ENCODE measurements at regions not wholly inside any gene's neighbourhood (a gene's known extent, or its start where the extent isn't known, plus 50 kb on each side); places are given as distances from the start of the nearest gene placed in this dataset.
"Not testable (repeated sequence)": the region's sequence is repeated elsewhere in the genome, so short reads cannot be mapped to it uniquely, and the experiment has no call there.

DNA sequence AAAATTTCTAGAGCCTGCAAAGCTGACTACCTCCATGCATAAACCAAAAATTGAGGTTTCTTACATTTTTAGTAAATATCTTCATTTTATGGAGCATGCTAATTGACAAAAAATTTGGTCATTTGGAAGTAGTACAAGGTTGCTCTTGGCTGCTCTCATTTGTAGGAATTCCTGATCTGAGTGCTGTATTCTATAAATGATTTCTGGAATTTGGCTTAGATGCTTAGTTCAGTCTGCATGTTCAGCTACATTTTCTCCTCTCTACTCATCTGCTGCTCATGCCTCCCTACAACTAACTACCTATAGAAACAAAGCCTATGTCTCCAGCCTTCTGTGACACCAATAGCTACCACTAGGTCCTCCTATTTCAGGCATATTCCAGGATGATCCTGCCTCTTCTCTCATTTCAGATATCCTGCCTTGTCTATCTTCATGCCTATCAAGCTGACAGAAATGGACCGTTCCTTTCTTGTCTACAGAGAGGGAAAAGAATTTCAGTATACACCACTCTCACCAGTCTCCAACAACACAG lies 901.1 kb downstream of the TBL1XR1 start:
- DNase-seq, result no peak

DNA sequence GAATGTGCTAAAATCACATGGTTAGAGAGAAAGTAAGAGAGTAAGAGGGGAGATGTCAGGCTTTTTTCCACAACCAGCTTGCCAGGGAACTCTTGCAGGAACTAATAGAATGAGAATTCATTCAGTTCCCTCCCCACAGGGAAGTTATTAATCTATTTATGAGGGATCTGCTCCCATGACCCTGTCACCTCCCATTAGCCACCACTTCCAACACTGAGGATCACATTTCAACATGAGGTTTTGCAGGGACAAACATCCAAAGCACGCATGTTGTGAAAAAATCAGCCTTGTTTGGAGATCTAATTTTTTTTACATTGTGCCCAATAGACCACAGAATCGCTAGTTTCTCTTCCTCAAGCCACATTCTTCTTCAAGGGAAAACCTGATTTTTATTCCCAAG lies 904.0 kb downstream of the TBL1XR1 start:
- no peak for DNase-seq

DNA sequence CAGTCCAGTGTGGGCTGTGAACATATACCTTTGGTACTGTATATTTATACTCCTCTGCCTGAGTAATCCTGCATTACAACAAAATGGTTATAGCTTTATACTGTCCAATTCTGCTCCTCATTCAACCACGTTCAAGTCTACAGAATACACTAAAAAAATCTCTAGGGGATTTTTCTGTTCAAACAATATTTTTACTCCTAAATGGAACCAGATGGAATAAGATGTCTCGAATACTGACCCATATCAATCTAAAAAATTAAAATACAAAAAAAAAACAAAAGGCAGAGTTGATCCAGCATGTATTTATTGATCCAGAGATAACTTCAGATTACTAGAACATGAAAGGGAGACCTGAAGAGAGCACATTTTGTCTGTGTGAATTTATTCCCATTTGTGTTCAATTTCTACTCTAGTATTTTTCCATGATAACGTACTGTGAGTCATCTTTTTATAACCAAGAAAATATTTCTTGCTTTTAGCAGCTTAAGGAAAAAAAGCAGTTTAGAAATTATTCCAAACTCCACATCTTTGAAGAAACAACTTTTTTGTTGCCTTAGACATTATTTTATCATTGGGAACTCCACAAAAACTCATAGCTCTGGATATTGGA lies 910.7 kb downstream of the TBL1XR1 start:
- DNase-seq, result no peak

DNA sequence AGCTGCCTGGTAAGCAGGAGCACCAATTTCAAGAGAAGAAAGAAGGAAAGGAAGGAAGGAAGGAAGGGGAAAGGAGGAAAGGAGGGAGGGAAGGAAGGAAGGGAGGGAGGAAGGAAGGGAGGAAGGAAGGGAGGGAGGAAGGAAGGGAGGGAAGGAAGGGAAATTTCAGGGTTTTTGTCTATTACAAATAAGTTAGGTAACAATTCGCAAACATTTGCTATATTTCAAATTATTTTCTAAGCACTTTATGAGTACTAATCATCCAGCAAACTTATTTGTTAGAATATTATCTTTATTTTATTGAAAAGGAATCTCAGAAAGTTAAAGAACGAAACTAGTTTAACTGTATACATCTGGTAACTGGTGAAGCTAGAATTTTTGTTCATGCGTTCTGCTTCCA lies 921.7 kb downstream of the TBL1XR1 start:
- DNase-seq, result no peak

DNA sequence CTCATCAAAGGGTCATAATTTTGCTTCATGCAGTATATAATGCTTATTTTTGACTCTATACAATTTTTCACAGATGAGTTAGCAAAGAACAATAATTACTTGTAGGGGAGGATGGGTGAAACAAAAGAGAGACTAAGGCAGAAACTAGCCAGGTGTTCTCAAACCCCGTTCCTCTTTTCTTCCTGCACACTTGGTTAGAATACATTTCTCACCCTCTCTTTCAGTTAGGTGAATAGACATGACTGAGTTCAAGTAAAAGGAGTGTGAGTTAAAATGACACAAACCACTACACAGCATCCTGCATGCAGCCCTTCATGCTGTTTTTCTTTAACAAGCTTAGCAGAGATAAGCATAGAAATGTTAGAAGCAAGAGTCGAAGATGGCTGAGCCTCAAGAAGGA lies 922.2 kb downstream of the TBL1XR1 start:
- no peak for DNase-seq

DNA sequence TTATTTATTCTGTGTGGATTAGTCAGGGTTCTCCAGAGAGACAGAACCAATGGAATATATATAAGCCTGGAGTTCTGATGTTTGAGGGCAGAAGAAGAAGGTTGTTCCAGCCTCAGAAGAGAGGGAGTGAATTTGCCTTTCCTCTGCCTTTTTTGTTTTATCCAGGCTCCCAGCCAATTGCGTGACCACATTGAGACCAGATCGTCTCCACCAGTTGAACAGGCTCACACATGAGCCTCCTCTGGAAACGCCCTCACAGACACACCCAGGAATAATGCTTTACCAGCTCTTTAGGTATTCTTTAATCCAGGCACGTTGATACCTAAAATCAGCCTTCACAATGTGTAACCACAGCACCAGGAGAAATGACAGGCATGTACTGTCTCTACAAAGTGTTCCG lies 923.1 kb downstream of the TBL1XR1 start:
- DNase-seq, result no peak

DNA sequence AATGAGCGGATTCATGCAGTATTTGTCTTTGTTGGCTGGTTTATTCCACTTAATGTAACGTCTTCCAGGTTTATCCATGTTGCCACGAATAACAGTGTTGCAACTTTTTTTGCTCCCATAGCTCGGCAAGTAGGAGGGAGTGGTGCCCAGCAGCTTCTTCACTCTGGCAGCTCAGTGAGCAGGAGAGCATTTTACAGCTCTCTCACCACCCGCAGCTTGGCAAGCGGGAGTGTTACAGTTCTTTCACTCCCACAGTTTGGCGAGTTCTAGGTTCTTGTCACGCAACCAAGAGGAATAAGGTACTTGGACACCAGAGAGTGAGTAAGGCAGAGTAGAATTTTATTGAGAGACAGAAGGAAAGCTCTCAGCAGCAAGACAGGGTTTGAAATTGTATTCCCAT lies 935.2 kb downstream of the TBL1XR1 start:
- DNase-seq, result no peak

DNA sequence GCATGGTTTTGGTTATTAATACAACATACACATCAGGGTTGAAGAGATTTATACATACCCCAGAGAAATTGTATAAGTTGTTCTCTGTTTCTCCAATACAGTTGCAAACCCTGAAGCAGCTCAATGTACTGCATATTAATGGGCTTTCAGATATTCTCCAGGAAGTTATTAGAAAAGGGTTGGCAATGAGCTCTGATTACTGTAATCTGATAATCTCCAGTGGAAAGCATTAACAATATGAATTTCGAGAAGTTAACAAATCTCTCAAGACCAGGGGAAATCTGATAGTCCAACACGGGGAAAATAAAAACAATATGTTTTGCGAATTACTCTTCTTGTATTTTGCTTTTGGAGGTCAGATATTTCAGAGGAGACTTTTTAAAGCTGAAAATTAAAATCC lies 950.1 kb downstream of the TBL1XR1 start:
- DNase-seq, result no peak

DNA sequence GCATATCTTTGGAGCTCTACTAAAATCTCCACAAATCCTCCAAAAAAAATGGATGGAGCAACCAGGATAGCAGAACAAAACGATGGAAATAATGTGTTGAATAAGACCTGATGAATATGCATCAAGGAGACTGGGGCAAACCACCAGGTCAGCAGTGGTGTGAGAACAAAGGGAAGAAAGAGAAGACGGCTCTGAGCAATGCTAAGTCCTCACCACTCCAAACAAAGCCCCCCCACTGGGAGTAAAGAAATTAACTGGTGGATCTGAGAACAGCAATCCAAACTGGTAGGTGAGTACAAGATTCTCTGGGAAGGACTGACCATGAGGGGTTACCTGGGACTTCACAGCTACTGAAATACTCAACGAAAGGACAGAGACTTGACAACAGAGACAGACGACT lies 977.3 kb downstream of the TBL1XR1 start:
- DNase-seq, result no peak

DNA sequence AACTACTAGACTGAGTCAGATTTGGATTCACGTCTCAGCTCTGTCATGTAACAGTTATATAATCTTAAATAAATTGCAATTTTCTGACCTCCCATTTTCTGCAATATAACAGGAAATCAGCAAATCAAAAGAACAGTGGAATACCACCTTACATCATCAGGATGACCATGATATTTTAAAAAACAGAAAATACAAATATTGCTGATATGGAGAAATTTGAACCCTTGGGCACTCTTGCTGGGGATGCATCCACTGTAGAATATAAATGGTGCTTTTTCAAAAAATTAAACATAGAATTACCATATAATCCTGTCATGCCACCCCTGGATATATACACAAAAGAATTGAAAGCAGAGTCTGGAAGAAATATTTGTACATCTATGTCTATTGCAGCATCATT lies 982.5 kb downstream of the TBL1XR1 start:
- DNase-seq, result no peak

DNA sequence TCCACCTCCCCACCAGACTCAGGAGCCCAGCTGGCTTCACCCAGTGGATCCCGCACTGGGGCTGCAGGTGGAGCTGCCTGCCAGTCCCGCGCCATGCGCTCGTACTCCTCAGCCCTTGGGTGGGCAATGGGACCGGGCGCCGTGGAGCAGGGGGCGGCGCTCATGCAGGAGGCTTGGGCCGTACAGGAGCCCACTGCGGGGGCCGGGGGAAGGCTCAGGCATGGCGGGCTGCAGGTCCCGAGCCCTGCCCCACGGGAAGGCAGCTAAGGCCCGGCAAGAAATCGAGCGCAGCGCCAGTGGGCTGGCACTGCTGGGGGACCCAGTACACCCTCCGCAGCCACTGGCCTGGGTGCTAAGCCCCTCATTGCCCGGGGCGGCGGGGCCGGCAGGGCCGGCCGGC lies 984.0 kb downstream of the TBL1XR1 start:
- DNase-seq, result not testable (repeated sequence)

DNA sequence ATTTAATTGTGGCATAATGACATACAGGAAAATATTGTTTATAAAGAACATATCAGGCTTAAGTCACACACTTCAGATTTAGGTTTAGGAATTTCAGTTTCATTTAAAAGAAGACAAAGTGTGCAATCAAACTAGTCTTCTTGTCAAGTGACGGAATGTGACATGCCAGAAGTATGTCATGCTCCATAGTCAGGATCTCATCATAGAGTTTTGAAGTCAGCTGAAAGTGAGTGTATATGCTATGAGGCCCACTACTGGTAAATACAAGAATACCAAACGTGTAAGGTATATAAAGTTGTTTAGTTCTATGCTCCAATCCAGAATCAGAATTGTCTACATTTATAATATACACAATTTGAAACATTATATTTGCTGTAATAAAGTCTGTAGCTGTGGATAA lies 988.4 kb downstream of the TBL1XR1 start:
- no peak for DNase-seq

DNA sequence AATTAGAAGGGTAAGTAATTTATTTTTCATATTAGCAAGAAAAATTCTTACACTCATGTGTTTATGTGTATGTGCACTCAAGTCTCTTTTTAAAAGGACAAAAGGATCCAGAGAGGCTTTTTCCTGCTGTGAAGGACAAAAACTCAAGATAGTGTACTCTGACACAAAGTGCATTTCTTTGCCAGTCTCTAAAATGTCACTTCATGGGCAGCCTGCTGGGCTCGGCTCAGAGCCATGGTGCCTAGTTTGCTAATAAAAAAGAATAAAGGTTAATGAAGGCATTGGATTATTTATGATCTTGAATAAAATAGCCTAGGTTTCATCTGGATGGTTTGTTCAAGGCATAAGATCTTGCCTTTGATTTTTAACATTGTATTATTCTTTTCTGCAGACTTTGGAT lies 989.0 kb downstream of the TBL1XR1 start:
- DNase-seq, result no peak

DNA sequence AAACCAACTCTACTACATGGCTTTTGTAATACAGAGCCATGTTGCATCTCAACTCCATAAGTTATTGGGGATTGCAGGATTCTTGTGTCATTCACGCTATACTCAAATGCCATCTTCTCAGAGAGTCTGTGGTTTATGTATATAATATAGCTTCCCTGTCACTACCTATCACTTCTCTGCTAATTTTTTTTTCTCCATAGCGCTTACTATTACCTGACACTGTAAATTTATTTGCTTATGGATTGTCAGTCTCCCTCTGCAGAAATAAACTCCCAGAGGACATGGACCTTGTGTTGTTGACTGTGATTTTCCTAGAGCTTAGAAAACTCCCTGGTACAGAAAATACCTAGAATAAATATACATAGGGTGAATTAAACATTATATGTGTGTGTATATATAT lies 990.5 kb downstream of the TBL1XR1 start:
- DNase-seq, result no peak

DNA sequence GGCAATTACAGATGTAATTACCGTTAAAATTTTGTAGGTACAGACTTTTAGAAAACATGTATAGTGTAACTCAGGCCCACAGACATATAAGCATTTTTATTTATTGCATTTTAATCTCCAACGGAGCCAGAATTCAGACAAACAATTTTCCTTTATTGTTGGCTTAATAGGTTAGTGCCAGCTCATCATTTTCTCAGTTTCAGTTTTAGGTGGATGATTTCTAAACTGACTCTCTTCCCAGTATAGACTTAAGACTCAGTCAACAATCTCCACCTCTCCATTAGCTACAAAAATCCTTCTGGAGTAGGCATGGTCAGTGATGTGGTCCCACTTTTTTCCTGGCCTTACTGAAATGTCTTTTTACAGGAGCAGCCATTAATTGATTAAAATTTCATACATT lies 994.6 kb downstream of the TBL1XR1 start:
- DNase-seq, result no peak

DNA sequence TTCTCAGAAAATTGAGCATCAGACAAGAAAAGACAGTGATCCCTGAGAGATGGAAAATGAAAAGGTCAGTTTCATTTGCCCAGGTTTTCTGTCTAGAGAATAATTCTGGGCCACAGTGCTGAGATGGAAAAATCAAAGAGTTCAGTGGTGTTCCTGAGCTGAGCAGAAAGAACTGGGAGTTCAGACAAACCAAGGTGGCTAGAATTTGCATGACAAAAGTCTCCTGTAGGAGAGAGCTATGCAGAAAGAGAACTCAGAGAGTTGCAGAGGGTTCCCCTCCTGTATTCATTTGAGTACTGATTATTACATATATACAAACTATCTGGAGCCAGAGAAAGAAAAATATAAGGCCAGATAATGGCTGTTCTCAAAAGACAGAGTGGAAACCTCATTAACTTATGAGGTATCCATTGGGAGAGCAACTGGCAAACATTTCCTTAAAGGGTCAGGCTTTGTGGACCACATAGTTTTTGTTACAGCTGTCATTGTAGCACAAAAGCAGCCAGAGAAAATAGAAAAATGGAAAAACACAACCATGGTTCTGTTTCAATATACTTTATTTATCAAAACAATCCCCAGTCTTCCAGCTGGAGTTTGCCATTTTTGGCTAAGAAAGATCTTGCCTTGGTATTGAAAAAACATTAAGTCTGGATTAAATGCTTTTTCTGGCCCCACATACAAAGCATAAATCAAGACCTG lies 1004.1 kb downstream of the TBL1XR1 start:
- DNase-seq, result no peak

DNA sequence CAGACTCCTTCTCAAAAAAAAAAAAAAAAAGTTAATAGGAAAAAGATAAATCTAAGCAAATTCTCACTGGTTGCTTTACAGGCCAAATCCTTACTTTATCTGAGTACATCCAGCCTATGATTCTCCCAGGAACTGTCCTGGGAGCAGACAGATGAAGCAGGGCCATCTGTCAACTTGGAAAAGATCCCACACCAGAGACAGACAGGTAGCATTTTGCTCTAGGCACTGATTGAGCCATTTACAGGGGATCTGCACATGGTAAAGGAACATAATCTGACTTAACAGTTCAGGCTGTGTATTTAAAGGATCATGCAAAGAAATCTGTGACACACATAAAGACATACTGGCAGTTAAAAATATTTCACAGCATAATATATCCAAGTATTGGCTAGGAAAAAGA lies 1006.5 kb downstream of the TBL1XR1 start:
- DNase-seq, result no peak

DNA sequence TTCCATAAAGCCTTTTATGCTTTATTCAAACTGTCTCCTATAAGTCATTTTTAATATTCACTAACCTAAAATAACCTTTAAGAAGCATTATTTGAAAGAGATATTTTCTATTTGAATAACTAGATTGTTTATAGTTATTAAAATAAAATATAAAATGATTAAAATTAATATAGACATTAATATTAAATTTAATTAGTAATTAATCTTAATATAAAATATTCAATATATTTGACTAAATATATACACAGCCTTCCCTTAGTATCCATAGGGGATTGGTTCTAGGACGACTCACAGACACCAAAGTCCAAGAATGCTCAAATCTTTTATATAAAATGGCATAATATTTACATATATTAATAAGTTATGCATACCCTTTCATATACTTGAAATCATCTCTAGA lies 1014.1 kb downstream of the TBL1XR1 start:
- no peak for DNase-seq

DNA sequence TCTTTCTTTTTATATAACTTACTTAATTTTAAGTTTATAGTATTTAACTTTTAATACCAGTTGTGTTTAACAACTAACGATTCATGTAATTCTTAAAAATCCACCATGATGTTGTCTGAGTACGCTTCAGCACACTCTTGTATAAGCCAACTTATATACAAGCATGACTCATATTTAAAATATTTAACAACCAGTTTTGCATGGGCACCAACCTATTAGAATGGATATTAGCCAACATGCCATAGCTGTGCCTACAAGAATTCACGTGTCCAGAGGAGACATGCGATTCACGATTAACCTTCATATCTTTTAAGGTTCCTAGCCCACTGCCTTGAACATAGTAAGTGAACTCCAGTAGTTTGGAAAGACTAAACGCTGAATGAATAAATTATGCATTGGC lies 1023.2 kb downstream of the TBL1XR1 start:
- DNase-seq, result no peak

DNA sequence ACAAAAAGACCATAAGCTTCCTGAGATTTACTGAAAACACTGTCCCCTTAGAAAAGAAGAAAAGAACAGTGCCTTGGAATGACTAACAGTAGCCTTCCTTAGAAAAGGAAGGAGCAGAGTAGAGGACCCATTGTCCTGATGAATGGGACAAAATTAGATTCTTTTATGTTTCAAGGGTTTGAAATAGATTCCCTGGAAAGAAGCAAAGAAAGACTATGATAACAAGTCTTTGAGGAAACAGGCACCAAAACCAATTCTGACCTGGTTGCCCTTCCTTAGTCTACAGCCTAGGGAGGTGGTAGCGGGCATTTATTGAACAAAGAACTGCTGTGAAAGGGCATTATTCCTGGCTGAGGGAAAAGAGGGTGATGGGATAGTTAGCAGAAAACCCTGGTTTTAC lies 1024.8 kb downstream of the TBL1XR1 start:
- DNase-seq, result no peak

DNA sequence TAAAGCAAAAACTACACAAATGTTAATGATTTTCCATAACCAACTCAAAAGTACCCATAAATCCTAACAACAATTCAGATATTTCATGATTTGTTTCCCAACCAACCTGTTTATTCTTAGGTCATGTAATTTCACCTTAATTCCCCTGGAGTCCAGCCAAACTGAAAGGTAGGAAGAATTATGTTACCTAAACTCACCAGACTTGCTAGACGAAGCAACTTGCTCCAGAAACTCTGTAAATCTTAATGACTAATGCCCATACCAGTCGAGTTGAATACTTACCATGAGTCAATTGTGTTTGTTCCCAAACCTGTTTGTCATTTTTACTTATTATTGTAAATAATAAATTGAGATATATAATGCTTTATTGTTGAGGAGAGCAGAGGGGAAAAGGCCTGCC lies 1030.0 kb downstream of the TBL1XR1 start:
- DNase-seq, result no peak

DNA sequence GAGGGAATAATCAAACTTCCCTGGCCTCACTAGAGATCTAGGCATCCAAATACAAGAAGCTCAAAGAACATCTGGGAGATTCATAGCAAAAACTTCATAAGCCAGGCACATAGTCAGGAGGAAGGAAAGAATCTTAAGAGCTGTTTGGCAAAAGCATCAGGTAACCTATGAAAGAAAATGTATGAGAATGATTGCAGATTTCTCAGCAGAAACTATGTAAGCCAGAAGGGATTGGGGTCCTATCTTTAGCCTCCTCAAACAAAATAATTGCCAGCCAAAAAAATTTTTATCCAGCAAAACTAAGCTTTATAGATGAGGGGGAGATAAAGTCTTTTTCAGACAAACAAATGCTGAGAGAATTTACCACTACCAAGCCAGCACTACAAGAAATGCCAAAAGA lies 1036.3 kb downstream of the TBL1XR1 start:
- no peak for DNase-seq

DNA sequence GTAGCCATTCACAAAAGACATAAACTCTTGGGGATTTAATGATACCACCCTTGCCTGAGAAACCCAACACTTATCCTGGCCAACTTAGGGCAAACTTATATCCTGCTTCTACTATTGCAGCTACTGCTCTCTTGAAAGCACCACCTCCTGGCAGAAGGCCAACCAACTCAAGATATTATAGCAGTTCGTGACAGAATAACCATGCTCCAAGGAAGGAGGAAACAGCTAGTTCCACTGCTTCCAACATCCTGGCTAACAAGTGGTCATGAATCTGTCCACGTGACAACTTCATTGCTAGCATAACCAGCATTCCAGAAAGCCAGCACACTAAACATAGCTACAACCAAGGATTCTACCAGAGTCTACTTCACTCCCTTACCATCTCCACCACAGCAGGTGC lies 1037.5 kb downstream of the TBL1XR1 start:
- no peak for DNase-seq

DNA sequence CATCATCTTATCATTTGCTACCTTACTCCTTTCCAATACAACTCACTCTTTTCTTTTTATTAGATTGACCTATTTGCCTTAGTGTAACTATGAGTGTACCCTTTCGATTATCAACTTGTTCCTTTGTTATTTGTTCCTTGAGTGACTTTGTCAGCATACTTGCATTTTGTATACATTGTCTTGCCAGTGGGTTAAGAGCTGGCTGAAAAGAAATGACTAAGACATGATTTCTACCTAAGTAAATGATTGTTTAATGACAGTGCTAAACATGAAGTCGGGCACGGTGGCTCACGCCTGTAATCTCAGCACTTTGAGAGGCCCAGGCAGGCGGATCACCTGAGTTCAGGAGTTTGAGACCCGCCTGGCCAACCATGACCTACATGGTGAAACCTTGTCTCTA lies 1042.3 kb downstream of the TBL1XR1 start:
- no peak for DNase-seq

DNA sequence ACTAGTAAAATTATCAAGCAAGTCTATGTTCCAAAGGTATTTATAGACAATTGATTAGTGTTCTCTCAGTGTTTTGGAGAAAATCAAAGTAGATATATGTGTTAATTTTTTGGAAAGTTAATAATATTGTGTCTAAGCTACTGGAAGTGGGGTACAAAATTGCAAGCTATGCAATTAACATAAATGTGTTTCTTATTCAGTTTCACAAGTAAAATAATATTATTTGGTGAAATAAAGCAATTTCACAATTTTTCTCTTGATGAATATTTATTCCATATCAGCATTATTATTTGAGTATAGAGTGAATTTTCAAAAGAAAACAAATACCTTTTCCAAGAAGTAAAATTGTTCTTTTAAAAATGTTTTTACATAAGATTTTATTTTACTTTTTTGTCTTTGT lies 1047.7 kb downstream of the TBL1XR1 start:
- DNase-seq, result no peak
